CD4-positive, alpha-beta T cell treated with Interferon alpha-2 for 1 hour (primary cell): ENCODE measurements at regions not wholly inside any gene's neighbourhood (a gene's known extent, or its start where the extent isn't known, plus 50 kb on each side); places are given as distances from the start of the nearest gene placed in this dataset.
"Not testable (repeated sequence)": the region's sequence is repeated elsewhere in the genome, so short reads cannot be mapped to it uniquely, and the experiment has no call there.

Experiments used
- DNase-seq, 2 donors: peaks; one replicate each; pipeline ENCODE4 v3.0.0-alpha.2; 2020 to 2022

DNA sequence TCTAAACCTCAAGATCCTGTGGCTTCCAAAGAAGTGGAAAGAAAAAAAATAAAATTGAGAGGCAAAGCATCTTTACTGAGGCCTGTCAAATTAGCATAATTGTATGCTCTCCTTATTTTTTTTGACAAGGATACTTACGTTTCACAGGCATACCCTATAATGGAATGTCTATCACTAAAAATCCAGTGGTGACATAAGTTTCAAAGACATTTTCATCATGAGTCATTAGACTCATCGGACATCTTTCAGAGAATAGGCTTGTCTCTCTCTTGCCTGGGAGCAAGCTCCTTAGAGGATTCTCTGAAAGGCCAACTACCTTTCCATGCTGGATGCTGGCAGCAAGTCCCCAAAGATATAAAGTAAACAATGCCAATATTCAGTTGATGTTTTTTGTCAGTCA, 380.7 kb upstream of the STEAP1 start:
- no peak for DNase-seq

DNA sequence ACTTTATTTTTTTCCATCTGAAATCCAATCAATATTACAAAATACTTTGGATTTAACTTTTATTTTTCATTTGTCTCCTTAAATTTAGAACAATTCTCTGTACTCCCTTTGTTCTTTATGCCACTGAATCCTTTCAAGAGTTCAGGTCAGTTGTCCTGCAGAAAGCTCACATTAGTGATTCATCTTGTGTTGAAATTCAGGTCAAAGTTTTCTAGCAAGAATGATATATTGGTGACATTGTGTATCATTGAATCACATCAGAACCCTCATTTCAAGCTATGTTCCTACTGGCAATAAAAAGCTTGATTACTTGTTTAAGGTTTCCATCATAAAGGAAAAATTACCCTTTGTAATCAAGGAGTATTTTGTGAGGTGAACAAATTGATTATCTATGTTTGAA, 378.8 kb upstream of the STEAP1 start:
- DNase-seq, result no peak

DNA sequence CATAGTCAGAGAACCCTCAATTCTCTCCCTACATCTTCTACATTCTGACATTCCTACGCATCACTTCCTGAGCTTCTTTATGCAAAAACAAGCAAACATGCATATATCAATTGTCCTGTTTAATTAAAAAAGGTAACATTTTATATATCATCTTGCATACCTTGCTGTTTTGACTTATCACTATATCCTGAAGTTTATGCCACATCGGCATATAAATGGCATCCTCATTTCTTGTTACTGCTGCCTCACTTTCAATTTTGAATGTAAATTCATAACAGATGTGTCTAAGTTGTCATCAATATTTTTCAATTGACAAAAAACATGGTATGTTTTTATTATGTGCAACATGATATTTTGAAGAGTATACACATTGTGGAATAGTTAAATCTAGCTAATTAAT, 377.3 kb upstream of the STEAP1 start:
- DNase-seq, result no peak

DNA sequence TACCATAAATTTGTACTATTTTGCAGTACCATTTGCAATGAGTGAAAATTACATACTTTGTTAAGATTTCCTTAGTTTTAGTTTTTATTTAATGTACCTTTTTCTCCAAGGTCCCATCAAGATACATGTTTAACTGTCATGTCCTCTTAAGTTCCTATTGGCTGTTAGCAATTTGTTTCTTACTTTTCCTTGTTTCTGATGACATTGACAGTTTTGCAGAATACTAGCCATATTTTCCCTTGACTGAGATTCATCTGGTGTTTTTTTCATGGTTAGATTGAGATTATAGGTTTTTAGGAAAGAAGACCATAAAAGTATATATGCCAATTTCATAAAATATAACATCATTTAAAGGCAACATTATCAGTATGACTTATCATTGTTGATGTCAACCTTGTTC, 376.8 kb upstream of the STEAP1 start:
- no peak for DNase-seq

DNA sequence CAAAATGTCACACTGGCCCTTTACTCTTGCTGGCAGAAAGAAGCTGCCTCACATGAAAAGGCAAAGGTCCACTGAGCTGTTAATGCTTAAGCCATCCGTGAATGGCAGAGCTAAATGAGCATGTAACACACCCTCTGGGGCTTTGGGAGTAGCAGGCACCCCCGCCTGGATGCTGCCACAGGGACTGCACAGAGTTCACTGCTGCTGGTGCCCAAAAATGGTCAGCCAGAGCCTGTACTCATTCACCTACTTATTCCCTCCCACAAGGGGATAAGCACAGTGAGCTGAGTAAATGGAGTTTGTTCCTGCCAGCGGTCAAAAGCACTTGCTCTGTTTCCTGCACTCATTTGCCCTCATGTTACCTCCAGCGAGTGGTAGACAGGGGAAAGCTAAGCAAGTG, 374.0 kb upstream of the STEAP1 start:
- no peak for DNase-seq

DNA sequence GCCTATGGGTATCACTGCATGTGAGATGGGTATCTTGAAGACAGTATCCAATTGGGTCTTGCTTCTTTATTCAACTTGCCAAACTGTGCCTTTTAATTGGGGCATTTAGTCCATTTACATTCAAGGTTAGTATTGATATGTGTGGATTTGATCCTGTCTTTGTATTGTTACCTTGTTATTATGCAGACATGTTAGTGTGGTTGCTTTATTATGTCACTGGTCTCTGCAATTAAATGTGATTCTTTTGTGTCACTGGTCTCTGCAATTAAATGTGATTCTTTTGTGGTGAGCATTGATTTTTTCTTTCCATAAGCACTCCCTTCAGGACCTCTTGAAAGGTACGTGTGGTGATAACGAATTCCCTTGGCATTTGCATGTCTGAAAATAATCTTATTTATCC, 357.8 kb upstream of the STEAP1 start:
- no peak for DNase-seq

DNA sequence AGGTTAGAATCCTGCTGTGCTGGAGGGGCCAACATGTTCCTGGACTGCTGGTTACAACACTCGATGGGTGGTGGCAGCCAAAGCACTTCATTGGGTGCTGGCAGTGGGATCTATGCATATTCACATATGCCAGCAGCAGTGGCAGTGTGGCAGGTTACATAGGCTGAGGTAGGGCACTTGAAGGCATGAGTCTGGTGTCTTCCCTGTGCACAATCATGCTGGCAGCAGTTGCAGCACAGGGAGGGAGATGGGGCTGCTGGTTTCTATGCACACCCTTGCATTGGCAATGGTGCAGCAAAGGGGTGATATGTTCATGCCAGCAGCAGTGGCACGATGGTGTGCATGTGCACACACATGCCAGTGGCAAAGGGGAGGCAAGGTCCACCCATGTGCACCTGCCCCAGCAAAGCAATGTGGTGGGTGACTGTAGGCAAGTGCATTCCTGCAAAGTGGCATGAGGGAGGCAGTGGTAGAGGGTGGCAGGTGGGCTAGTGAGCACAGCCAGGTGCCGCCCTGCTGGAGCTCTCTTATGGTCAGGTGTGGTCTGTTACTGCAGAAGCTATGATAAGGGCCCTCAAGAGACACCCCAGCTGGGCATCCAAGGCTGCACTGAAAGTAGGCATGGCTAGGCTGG, 356.2 kb upstream of the STEAP1 start:
- no peak for DNase-seq

DNA sequence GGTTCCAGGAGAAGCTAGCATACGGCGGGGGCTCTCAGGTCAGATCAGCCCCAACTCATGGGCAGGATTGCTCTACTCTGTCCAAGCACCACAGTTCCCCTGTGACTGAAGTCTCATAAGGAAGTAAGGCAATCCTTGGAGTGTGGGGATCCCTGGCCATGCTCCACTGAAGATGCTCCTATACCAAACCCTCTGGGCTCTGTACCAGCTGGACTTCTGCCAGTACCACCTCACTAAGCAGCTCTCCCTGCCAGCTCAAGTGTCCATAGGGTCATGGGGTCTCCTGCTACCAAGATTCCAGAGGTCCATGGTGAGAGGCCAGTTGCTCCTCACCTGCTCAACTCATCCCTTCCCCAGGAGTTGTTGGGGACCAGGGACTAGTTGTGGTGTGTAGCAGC, 355.7 kb upstream of the STEAP1 start:
- no peak for DNase-seq

DNA sequence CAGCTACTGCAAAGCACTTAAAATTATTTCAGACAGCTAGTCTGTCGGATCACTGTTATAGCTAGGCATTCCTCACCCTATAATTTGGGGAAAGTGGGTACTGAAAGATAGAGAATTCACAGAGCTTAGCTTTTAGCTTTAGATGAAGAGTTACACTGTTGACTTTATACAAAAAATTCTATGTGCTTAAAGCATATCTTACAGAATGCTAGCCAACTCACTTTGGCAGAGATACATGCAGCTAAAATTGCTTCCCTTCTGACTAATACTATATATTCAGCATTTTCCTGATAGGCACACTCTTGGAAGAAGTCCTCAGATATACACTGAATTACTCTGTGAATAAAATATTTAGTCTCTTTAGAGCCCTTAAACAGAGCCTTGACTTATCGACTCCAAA, 353.5 kb upstream of the STEAP1 start:
- no peak for DNase-seq

DNA sequence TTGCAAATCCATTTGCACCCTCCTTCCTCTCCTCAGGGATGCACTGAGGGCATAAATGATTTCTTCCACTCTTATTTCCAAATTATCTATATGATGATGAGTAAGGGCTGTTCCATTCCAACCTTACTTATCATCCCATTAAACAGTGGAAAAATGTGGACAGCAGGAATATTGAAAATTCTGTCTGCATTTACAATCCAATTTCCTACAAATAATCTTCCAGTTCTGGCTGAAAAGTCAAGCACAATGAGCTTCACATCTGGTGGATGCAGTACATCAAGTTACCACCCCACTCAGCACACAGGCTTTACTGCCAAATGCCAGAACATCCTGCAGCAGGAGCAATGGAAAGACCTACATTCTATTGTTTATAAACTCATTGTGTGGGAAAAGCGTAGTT, 345.0 kb upstream of the STEAP1 start:
- no peak for DNase-seq

DNA sequence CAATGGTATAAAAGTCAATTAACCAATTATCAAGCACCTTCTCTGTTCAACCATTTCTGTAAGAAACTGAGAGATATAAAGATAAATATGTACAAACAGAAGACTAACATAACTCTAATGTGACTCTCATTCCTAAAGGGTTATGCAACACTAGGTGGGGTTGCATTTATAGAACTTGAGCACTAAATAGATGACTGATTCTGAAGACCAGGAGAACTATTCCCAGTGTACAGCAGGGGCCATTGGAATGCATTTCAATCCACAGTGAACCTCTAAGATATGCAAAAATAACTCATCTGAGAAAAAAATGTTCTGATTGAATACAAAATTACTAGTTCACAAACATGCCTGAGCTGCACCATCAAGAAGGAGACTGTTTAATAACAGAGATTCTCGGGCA, 341.2 kb upstream of the STEAP1 start:
- DNase-seq, result no peak

DNA sequence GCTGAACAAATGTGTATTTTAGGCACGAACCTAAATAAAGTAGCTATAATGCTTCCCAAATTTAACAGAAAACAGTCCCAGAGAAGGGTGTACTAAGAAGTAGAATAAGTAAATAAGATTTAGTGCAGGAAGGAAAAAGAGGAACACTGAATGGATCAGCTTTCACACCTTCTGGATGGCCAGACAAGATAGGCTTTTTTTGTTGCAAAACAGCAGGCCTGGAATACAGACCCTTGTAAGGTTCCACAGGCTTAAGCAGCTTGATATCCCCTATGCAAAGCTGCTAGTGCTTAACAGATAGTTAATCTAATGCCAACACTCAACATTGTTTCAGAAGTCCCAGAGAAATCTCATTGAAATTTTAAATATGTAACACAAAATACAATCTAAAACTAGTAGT, 328.1 kb upstream of the STEAP1 start:
- DNase-seq, result no peak

DNA sequence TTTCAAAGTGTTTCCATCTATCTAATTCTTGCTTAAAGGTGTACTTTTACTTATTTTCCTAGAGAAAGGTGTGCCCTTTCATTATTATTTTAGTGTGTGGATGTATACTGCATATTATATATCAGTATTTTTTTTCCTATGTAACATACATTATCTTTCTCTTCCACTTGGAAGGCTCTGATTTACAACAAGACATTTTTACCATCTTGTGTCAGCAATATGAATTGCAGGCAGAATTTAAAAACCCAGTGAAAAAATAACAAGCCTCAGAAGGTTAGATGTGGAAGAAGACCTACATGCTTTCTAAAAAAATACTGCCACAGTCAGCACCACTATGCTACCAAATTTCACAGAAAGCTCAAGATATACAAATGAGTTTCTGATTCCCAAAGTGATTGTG, 327.7 kb upstream of the STEAP1 start:
- DNase-seq, result no peak

DNA sequence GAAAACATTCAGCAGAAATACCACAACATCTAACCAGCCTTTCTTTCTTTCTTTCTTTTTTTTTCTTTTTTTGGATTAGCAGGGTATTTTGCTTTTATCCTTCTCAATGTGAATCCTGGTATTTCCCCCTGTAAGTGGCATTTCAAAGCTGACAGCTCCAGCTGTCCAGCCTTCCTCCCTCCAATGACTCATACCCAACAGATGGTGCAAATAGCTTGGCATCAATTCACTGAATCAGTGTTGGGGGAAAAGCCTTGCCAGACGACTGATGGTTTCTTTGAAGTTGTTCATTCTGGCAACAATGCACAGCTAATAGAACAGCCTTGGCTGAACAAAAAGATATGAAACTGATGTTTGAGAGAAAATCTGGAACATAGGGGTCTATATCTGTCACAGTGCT, 316.8 kb upstream of the STEAP1 start:
- DNase-seq, result no peak

DNA sequence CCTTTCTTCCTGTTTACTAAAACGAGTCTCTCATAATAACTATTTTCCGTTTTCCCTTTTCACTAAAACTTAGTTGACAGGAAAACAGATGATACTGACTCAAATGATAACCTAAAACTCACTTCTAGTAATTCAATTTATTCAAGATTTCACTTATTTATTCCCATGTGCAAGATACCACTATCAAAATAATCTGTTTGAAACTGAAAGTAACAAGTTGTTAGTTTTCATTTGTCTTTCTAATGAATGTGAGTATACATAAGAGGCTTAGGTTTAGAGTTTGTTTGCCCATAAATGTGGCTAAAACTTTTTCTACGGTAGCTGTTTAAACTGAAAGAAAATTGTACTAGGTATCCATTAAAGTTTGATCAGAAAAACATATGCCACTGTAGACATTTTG, 314.9 kb upstream of the STEAP1 start:
- DNase-seq, result no peak

DNA sequence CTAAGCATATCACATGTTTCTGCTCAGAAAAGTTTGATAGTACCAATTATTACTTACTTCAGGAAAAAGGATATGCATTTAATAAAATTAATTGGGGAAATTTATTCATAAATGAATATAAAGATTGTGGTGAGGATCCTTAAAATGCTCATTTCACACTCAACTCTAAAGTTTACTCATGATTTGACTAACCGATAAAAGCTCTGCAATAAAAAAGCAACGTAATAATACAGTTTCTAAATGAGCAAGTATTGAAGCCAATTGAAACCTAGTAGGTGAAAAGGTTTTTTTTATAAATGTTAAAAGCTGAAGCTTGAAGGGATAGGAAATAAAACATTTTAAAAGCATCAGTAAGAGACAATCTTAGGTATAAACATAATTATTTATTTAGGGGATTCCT, 308.3 kb upstream of the STEAP1 start:
- no peak for DNase-seq

DNA sequence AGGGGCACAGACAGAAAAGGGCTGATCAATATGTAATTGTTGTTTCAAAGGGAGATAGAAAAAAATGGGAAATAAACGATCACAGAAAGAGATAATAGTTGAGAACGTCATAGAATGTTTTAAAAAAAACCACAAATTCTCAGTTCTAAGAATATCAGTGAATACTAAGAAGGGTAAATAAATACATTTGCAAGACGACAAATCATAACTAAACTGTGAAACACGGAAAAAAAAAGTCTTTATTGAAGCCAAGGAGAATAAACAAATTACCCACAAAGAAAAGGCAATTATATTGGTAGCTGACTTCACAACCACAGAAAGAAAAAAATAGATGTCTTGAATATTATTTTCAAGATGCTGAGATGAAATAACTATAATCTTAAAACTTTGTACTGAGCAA, 305.2 kb upstream of the STEAP1 start:
- DNase-seq, result no peak

DNA sequence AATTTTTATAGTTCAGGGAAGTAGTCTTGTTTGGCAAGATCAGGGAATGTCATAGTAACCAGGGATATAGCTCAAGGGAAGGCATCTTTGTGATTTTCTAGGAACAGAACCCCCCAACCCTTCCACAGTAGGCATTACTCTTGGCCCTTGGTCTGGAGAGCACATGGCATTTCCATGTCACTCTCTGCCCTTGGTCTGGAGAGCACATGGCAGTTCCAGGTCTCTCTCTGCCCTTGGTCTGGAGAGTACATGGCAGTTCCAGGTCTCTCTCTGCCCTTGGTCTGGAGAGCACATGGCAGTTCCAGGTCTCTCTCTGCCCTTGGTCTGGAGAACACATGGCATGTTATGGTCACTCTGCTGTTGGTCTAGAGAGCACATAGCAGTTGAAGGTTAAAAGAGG, 297.2 kb upstream of the STEAP1 start:
- DNase-seq, result not testable (repeated sequence)

DNA sequence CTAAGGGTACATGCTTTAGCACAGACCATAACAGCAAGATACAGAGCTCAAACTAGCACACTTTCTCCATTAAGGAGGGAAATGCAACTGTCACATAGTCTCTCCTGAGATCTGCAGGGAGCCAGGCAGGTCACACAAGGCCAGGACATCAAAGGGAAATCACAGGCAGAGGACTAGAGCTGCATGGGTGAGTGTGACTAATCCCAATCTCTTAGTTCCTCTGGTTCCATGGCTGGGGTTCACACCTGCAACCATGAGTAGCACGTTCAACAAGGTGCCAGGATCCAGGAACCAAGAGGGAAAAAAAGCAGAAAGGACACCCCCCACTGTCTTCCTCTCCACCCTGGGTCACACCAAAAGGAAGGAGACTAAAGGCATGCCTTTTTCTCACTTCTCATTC, 296.5 kb upstream of the STEAP1 start:
- no peak for DNase-seq

DNA sequence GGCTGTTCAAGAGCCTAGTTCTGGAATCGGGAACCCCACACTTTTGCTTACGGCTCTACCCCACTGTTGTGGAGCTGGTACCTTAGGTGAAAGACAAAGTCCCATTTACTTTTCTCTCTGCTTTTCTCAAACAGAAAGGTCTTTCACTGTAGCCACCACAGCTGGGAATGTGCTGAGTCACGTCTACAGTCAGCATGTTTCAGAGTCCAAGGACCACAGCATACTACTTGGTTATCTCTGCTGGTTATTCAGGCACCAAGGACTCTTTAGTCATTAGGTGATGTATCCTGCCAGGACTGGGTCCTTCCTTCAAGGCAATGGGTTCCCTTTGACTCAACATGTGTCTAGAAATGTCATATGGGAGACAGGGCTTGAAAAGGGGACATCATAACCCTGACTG, 266.8 kb upstream of the STEAP1 start:
- no peak for DNase-seq

DNA sequence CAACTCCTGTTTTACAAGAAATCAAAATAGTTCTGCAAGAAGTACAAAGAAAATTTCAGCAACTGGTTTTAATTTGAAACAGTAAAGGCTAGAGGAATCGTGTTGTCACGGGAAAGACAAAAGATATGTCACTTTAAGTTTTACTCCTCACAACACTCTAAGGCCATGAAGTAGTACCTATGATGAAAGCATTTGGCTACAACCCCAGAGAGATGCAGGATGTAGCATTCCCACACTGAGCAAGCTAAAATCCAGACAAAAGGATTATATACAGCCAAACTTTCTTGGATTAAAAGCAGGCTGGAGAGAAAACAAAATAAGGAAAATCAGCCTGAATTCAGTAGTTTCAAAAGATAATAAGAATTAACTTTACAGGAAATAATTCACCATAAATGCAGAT, 245.5 kb upstream of the STEAP1 start:
- no peak for DNase-seq

DNA sequence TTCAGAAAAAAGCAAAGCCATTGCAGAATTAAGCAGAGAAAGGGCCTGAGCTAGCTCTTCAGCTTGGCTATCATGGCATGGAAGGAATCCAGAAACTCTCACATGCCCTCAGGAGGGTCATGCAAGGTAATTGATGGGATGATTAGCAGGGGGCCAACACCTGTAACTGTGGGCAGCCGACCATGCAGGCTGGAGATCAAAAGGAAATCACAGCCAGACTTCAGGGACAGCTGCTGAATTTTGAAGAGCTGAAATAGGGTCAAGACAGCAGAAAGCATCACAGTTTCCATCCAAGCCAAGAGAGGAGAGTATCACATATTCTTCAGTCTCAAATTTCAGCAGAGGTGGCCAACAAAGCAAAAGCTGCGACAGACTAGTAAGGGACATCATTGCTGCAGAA, 239.6 kb upstream of the STEAP1 start:
- no peak for DNase-seq

DNA sequence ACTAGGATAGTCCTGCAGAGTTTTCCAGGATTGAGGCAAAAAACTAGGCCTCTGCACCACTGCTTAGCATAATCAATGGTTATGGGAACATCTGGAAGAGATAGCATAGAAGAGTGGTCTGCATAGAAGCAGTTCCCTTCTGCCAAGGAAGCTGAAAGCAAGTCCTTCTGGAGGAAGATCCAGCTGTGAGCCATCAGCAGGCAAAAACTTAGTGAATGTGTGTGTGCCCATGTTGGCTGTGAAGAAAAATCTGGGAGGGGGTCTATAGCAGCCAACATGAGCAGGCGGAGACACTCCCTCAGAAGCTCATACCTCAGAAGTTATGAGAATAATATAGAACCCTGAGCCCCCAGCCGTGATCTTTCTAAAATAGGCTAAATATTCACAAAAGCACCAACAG, 228.1 kb upstream of the STEAP1 start:
- DNase-seq, result no peak

DNA sequence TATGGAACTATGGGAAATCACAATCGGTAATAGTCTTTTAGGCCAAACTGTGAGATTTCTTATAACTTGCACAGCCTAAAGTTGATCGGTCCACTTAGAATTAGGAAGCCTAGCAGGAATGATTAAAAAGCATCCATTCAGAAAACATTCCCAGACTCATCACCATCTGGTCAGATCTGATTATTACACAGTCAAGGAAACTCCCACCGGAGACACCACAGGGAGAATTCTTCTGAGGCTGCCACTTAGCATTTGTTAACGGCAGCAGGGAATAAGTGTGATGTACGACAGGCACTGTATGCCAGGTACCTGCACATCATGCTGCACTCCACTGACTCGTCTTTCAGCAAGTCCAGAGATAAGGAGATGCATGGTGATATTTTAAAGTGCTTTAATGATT, 227.6 kb upstream of the STEAP1 start:
- no peak for DNase-seq

DNA sequence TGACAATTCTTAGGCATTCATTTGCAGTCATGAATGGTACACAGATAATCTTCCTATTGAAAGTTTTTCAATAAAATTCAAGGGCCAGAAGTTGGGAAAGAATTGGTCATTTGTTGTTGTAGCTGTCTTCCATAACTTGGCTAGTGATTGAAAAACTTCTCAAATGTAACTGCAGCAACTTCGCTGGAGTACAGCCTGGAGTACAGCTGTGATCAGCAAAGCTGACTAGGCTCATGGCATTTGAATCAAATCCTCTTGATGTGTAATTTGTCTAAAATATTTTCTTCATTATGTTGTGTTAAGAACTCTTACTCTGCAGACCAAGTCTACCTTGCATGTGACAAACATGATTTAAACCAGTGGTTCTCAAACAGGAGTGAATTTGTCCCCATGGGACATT, 226.5 kb upstream of the STEAP1 start:
- DNase-seq, result no peak

DNA sequence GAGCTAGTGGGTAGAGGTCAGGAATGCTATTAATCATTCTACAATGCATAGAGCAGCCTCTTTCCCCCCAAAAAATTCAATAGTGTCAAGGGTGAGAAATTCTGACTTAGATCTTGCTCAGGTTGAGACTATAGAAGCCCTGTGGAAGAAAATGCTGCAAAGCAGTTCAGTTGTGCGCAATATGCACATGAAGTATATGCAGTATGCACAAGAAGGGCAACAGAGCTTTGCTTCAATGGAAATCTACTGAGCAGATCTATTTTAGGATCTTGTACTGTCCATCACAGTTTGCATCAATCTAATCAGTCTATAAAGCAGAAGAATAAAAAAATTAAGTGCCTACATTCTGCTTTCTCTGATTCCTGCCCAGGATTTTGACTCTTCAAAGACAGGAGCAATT, 225.8 kb upstream of the STEAP1 start:
- DNase-seq, result no peak
